Sigmoid colon (tissue), 4 donors: ENCODE measurements at regions not wholly inside any gene's neighbourhood (a gene's known extent, or its start where the extent isn't known, plus 50 kb on each side); places are given as distances from the start of the nearest gene placed in this dataset.

Experiments
- CTCF ChIP-seq, 4 experiments: fragments of 450-650 bp in 3 of 4; fragments of 200-600 bp in 1 of 4; IDR thresholded peaks; one replicate each; pipeline ENCODE4 v1.5.1; 2016 to 2019; ENCODE audit warnings: antibody characterized with exemption in 4 of 4, mild to moderate bottlenecking in 3 of 4, moderate library complexity in 2 of 4
- POLR2A ChIP-seq, 2 donors: fragments of 450-650 bp; IDR thresholded peaks; one replicate each; pipeline ENCODE4 v1.6.1; 2016; ENCODE audit warnings: antibody characterized with exemption in 2 of 2, mild to moderate bottlenecking in 2 of 2, moderate library complexity in 2 of 2
- POLR2AphosphoS5 ChIP-seq, 4 donors: sonication (generic); formaldehyde crosslinking; IDR thresholded peaks; one replicate each; pipeline ENCODE4 v1.6.1; 2017; ENCODE audit warnings: antibody characterized with exemption in 4 of 4

- TF ChIP-seq CTCF (IDR thresholded peaks at IDR 0.05), result no peak
- no peak for TF ChIP-seq POLR2AphosphoS5 (IDR thresholded peaks at IDR 0.05)
- no peak for TF ChIP-seq POLR2A (IDR thresholded peaks at IDR 0.05)
Measured at GRCh38 chr3:166519443-166519842, 682.2 kb upstream of the BCHE start.
